ENCODE measurements at regions not wholly inside any gene's neighbourhood (a gene's known extent, or its start where the extent isn't known, plus 50 kb on each side); places are given as distances from the start of the nearest gene placed in this dataset.
"Not testable (repeated sequence)": the region's sequence is repeated elsewhere in the genome, so short reads cannot be mapped to it uniquely, and the experiment has no call there.

DNA sequence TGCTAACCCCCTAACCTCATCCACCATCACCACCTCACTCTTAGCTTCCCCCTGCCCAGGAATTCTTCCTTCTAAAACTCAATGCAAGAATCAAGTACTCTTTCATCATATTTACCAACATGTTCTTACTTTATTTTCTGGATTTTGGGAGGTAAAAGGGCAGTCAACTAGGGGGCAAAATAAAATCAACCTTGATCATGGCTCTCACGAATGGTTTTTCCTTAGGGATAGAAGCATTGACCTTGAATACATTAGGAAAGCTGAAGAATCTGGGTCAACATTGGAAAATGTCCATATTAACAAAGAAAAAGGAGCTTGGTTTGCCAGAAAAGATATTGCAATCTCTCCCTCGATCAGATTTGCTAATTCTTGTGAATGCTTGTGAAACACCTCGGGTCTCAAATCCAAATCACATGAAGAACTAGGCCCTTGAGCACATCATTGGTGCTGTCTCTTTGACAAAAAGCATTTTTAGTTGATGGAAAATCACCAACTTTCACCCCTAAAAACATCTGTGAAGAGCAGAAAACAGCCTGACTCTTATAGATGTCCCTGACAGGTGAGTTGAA is 58.9 kb downstream of the ZC3H11B start:
- H3K4me3 ChIP-seq (ENCODE audit: low read length in 3 of 3): no peak overlapping the region
- intact Hi-C loops (cut with DNase I): no loop called here
- H3K27me3 ChIP-seq (ENCODE audit: control insufficient read depth, insufficient read depth, low read length): no peaks in the 10 kb centered on the region
- no peaks in the 10 kb centered on the region for H3K36me3 ChIP-seq (ENCODE audit: control insufficient read depth in 2 of 3, insufficient read depth in 3 of 3, low read length in 3 of 3)
- H3K4me1 ChIP-seq (ENCODE audit: control insufficient read depth in 2 of 3, insufficient read depth in 2 of 3, low read depth in 1 of 3, low read length in 3 of 3): no peaks in the 10 kb centered on the region
- no peaks in the 10 kb centered on the region for H3K9me3 ChIP-seq (ENCODE audit: control insufficient read depth in 2 of 3, insufficient read depth in 1 of 3, low read length in 3 of 3)
- H3K27ac ChIP-seq (ENCODE audit: low read depth in 2 of 2, low read length in 2 of 2): no peak overlapping the region
- H3K9ac ChIP-seq (ENCODE audit: low read length in 3 of 3): no peak overlapping the region
- DNase-seq: no peak
- TF ChIP-seq, protein P1, sequence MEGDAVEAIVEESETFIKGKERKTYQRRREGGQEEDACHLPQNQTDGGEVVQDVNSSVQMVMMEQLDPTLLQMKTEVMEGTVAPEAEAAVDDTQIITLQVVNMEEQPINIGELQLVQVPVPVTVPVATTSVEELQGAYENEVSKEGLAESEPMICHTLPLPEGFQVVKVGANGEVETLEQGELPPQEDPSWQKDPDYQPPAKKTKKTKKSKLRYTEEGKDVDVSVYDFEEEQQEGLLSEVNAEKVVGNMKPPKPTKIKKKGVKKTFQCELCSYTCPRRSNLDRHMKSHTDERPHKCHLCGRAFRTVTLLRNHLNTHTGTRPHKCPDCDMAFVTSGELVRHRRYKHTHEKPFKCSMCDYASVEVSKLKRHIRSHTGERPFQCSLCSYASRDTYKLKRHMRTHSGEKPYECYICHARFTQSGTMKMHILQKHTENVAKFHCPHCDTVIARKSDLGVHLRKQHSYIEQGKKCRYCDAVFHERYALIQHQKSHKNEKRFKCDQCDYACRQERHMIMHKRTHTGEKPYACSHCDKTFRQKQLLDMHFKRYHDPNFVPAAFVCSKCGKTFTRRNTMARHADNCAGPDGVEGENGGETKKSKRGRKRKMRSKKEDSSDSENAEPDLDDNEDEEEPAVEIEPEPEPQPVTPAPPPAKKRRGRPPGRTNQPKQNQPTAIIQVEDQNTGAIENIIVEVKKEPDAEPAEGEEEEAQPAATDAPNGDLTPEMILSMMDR (IDR thresholded peaks at IDR 0.05; ENCODE audit: borderline replicate concordance, extremely low read depth, insufficient read depth): no peak
- FAIRE-seq: no peak

DNA sequence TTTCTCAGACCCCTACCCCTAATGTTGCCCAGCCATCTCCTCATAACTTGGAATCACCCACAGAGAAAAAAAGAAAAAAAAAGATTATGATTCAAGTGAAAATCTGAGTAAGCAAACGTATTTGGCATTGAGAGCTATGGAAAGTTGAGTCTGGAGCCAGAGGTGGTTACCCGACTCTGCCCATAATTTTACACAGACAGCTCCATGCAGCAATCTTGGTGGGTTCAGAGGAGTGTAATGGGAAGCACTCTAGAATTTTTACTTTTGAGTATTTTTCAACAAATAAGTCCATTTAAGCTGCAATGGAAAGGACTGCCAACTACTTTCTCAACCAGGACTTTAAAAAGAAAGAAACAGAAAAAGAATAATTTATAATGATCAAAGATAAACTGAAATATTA is 62.7 kb downstream of the ZC3H11B start:
- Histone ChIP-seq H3K27ac (ENCODE audit: low read depth in 2 of 2, low read length in 2 of 2) (no peak overlapping the region), H3K36me3 (ENCODE audit: control insufficient read depth in 2 of 3, insufficient read depth in 3 of 3, low read length in 3 of 3) (no peaks in the 10 kb centered on the region), H3K9ac (ENCODE audit: low read length in 3 of 3) (no peak overlapping the region), H3K4me3 (ENCODE audit: low read length in 3 of 3) (no peak overlapping the region), H3K27me3 (ENCODE audit: control insufficient read depth, insufficient read depth, low read length) (no peaks in the 10 kb centered on the region), H3K4me1 (ENCODE audit: control insufficient read depth in 2 of 3, insufficient read depth in 2 of 3, low read depth in 1 of 3, low read length in 3 of 3) (no peaks in the 10 kb centered on the region), H3K9me3 (ENCODE audit: control insufficient read depth in 2 of 3, insufficient read depth in 1 of 3, low read length in 3 of 3) (no peaks in the 10 kb centered on the region)
- TF ChIP-seq, protein P1 (IDR thresholded peaks at IDR 0.05; ENCODE audit: borderline replicate concordance, extremely low read depth, insufficient read depth): no peak
- no peak for DNase-seq
- FAIRE-seq: no peak
- intact Hi-C loops (cut with DNase I): no loop called here

DNA sequence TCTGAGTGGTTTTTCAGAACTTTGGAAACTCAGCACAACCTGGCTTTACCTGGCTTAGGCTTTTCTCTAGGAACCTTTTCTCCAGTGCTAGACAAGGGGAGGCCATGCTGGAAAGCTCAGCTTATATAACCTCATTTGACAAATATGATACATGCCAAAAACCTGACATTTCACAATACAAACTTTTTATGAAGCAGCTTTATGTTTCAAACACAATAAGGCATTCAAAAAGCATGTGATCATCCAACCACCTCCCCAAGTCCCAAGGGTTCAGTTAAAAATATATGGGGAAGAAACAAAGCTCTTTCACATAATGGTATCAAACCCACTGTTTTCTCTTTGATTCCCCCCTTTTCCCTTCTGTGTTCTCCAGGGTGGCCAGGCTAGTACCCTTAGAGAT is 63.7 kb downstream of the ZC3H11B start:
- no peaks in the 10 kb centered on the region for H3K36me3 ChIP-seq (ENCODE audit: control insufficient read depth in 2 of 3, insufficient read depth in 3 of 3, low read length in 3 of 3)
- no peaks in the 10 kb centered on the region for H3K4me1 ChIP-seq (ENCODE audit: control insufficient read depth in 2 of 3, insufficient read depth in 2 of 3, low read depth in 1 of 3, low read length in 3 of 3)
- no peak overlapping the region for H3K27ac ChIP-seq (ENCODE audit: low read depth in 2 of 2, low read length in 2 of 2)
- no peak overlapping the region for H3K4me3 ChIP-seq (ENCODE audit: low read length in 3 of 3)
- TF ChIP-seq, protein P1 (IDR thresholded peaks at IDR 0.05; ENCODE audit: borderline replicate concordance, extremely low read depth, insufficient read depth): no peak
- intact Hi-C loops (cut with DNase I): no loop called here
- DNase-seq (no peak), FAIRE-seq (no peak)
- no peaks in the 10 kb centered on the region for H3K27me3 ChIP-seq (ENCODE audit: control insufficient read depth, insufficient read depth, low read length)
- H3K9ac ChIP-seq (ENCODE audit: low read length in 3 of 3): no peak overlapping the region
- H3K9me3 ChIP-seq (ENCODE audit: control insufficient read depth in 2 of 3, insufficient read depth in 1 of 3, low read length in 3 of 3): no peaks in the 10 kb centered on the region

DNA sequence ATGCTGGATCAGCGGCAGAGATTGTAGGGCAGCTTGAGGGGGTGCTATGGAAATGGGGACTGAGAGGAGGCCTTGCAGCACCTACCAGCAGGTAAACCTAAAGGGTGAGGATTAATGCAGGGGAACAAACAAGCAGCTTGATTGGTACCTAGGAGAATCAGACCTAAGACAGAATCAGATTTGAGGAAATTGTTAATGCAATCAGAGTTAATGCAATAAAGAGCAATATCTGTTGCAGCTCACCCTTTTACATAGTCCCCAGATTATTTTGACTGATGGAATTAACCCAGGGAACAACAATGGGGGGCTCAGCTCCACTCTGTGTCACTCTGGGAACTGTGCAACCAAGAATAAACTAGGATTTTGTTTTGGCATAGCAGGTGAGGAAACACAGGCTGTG is 64.5 kb downstream of the ZC3H11B start:
- H3K36me3 ChIP-seq (ENCODE audit: control insufficient read depth in 2 of 3, insufficient read depth in 3 of 3, low read length in 3 of 3): no peaks in the 10 kb centered on the region
- no peak for FAIRE-seq
- no peak for DNase-seq
- H3K4me1 ChIP-seq (ENCODE audit: control insufficient read depth in 2 of 3, insufficient read depth in 2 of 3, low read depth in 1 of 3, low read length in 3 of 3): no peaks in the 10 kb centered on the region
- H3K9ac ChIP-seq (ENCODE audit: low read length in 3 of 3): no peak overlapping the region
- no peaks in the 10 kb centered on the region for H3K27me3 ChIP-seq (ENCODE audit: control insufficient read depth, insufficient read depth, low read length)
- TF ChIP-seq, protein P1 (IDR thresholded peaks at IDR 0.05; ENCODE audit: borderline replicate concordance, extremely low read depth, insufficient read depth): no peak
- no peak overlapping the region for H3K4me3 ChIP-seq (ENCODE audit: low read length in 3 of 3)
- intact Hi-C loops (cut with DNase I): no loop called here
- no peaks in the 10 kb centered on the region for H3K9me3 ChIP-seq (ENCODE audit: control insufficient read depth in 2 of 3, insufficient read depth in 1 of 3, low read length in 3 of 3)
- H3K27ac ChIP-seq (ENCODE audit: low read depth in 2 of 2, low read length in 2 of 2): no peak overlapping the region

DNA sequence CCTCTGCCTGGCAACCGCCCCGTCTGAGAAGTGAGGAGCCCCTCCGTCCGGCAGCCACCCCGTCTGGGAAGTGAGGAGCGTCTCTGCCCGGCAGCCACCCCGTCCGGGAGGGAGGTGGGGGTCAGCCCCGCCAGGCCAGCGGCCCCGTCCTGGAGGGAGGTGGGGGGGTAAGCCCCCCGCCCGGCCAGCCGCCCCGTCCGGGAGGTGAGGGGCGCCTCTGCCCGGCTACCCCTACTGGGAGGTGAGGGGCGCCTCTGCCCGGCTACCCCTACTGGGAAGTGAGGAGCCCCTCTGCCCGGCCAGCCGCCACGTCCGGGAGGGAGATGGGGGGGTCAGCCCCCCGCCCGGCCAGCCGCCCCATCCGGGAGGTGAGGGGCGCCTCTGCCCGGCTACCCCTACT is 67.1 kb downstream of the ZC3H11B start:
- H3K4me3 ChIP-seq (ENCODE audit: low read length in 3 of 3); FAIRE-seq; intact Hi-C loops (cut with DNase I); H3K4me1 ChIP-seq (ENCODE audit: control insufficient read depth in 2 of 3, insufficient read depth in 2 of 3, low read depth in 1 of 3, low read length in 3 of 3); H3K36me3 ChIP-seq (ENCODE audit: control insufficient read depth in 2 of 3, insufficient read depth in 3 of 3, low read length in 3 of 3); H3K27ac ChIP-seq (ENCODE audit: low read depth in 2 of 2, low read length in 2 of 2); H3K9ac ChIP-seq (ENCODE audit: low read length in 3 of 3); DNase-seq; H3K9me3 ChIP-seq (ENCODE audit: control insufficient read depth in 2 of 3, insufficient read depth in 1 of 3, low read length in 3 of 3); H3K27me3 ChIP-seq (ENCODE audit: control insufficient read depth, insufficient read depth, low read length): not testable (repeated sequence)

Measured in kidney (tissue), 13 donors.